ENCODE measurements at regions not wholly inside any gene's neighbourhood (a gene's known extent, or its start where the extent isn't known, plus 50 kb on each side); places are given as distances from the start of the nearest gene placed in this dataset.

DNA sequence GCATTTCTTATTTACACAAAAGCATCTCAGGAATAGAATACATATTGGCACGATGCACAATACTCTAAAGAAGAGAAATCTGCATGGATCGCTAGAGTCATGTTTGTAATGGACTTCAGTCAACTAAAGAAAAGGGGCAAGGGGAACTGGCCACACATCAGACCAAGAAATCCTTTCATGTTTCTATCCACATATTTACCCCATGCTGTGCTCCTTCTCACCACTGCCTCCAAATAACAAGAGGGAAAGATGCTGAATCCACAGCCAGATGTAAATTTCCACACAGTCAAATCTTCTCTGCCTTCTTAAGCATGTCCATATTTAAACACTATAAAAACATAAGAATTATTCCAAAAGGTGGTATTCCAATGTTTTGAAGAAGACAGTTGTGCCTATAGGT is 67.6 kb downstream of the COX18 start:
- DNase-seq: no peak

- no peak for DNase-seq
Measured at GRCh38 chr4:72997409-72997808, 72.1 kb downstream of the COX18 start.

GRCh38 chr4:72994670-72995069 is 74.8 kb downstream of the COX18 start:
- DNase-seq: no peak

- no peak for DNase-seq
Measured at GRCh38 chr4:72993876-72994275, 75.6 kb downstream of the COX18 start.

DNA sequence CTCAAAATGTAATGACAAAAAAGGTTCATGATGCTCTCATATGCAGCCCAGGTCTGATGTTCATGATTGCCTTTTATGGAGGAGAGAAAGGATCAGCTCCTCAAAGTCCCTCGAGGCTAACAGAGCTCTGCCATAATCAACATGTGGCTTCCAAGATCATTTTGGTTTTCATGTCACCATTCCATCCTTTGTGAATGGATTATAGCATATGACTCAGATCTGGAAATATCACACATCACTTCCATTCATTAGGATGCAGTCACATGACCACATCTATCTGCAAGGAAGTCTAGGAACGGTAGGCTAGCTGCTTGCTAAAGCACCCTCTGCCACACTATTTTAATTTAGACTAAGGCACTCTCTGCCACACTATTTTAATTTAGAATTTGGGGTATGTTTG is 77.6 kb downstream of the COX18 start:
- no peak for DNase-seq

- no peak for DNase-seq
Measured at GRCh38 chr4:72987741-72988729, 81.5 kb downstream of the COX18 start.

DNA sequence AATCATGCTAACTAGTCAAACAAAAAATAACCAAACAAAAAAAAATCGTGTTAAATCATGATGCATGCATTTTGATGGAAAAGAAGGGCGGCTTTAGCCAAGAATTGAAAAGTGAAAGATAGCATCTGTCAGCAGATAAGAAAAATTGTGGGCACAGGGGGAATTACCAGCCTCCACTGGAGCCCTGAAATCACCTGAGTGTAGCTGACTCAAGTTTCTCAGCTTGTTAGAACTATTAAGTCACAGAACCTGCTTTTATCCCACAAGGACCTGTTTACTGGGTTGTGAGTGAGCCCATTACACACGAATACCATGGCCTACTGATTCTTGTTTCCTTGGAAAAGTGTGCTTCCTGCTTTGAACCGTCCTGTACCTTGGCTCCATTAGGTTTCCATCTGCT is 85.2 kb downstream of the COX18 start:
- no peak for DNase-seq

GRCh38 chr4:72983709-72984108 is 85.8 kb downstream of the COX18 start:
- no peak for DNase-seq

DNA sequence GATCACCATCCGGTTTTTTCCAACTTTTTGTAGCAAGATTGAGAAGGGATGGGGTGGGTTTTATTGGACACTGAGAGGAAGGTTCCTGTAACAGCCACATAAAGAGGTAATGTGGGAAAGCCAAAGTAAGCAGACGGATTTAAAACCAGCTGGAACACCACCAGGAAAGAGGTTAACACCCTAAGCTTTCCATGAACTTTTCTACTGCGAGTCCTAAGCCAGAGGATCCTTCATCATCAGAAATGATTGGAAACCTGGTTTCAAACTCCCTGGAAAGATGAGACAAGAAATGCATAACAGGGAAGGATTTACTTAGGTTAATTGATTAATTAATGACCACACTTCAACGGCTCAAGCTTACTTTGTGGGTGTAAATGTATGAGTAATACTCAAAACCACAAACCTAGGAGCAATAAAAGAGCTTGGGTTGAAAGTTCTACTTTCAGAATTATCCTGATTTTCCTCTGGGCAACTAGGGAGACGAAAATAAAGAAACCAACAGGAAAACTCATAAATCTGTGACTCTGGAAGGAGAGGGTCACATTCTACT is 91.5 kb downstream of the COX18 start:
- no peak for DNase-seq

- no peak for DNase-seq
Measured at GRCh38 chr4:72975488-72975784, 94.1 kb downstream of the COX18 start.

GRCh38 chr4:72974694-72975487 is 94.6 kb downstream of the COX18 start:
- no peak for DNase-seq

- DNase-seq: no peak
Measured at GRCh38 chr4:72971572-72971971, 97.9 kb downstream of the COX18 start.

DNA sequence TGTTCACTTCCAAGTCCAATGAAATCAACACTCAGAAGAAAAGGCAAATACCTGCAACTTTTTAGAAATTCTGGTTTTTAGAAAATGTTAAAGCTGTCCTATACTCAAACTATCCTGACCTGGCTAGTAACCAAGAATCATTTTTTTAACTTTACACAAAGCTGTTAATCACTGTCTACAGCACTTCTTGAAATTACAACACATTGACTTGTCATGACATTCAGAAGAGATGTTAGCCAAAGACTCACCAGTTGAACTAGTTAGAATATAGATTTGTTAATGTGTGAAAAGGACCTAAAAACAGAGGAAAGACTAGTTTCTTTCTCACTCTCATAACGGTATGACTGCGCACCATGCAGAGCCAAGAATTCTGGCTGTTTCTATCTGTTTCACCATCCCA is 98.8 kb downstream of the COX18 start:
- DNase-seq: no peak

DNA sequence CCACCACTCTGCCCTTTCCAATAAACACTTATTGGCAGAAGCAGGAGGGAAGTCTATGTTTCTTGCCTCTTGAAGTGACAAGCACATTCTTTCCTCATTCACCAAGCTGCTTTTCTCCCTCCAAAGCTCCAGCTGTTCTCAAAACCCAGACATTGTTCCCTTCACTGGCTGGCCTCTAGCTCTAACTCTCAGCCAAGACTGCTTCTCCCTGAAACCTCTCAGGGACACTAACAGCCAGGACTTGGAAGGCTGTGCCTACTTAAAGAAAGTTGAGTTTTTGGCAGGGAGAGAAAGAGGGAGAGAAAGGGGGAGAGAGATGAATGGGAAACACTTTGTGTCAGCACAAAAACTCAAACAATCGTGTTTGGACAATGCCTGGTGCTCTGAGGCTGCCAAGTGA is 99.5 kb downstream of the COX18 start:
- DNase-seq: no peak

DNA sequence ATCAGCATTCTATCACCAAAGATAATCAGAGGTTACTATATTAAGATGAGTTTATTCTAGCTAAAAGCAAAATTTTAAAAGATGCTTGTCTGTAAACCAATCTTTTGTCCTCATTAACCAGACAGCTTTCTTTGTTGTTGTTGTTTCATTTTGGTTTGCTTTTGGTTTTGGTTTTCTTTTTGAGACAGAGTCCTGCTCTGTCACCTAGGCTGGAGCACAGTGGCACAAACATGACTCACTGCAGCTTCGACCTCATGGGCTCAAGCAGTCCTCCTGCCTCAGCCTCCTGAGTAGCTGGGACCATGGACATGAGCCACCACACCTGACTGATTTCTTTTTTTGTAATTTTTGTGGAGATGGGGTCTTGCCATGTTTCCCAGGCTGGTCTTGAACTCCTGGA is 102.9 kb downstream of the COX18 start:
- DNase-seq: no peak

DNA sequence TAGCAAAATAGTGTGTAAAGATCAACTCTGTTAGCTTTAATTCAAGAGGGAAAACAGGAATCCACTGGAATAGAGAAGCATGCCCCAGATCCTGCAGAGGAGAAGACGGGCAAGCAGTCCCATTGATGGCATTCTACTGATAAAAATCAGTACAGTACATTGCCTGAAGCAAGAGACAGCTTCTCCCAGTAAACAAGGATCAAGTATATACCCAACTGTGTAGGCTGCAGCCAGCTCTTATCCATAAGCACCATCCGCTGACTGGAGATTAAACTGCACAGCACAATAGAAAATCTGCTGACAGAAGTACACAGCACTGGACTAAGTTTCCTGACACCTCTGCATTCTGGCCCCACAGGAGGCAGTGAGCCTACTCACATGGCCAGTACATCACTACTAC is 110.1 kb downstream of the COX18 start:
- DNase-seq: no peak

GRCh38 chr4:72954811-72955210 is 114.7 kb downstream of the COX18 start:
- no peak for DNase-seq

DNA sequence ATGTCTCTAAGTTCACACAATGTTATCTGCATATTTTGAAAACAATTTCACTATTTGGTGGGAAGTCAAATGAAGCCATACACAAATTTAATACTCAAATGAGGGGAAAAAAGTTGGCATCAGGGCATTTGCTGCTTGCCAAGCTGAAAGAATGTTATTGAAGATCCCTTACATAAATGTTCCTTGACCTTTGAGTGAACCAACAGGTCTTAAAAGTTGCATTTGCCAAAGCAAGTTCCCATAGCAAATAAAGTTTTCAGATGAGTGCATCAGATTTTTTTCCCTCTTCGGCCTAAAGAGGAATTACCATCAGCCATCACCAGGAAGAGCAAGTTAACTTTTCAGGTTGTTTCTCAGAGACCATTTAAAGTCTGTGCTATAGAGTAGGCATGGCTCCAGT is 115.9 kb downstream of the COX18 start:
- DNase-seq: no peak

DNA sequence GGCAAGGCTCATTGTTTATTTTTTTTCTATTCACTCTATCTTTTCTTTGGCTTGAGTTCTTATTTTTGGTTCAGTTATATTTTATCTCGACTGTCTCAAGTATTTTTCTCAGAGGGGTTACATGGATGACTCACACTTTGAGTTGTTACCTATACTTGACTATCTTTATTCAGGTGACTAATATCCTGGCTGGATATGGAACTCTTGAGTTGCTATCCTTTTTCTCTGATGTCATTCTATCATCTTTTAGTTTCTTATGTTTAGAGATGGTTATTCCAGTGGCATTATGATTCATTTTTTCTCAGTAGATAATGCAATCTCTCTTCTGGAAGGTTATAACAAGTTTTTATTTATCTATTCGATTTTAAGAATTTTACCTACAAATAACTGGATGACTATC is 117.9 kb downstream of the COX18 start:
- no peak for DNase-seq

GRCh38 chr4:72951147-72951546 is 118.4 kb downstream of the COX18 start:
- no peak for DNase-seq

GRCh38 chr4:72948080-72948479 is 121.4 kb downstream of the COX18 start:
- DNase-seq: no peak

DNA sequence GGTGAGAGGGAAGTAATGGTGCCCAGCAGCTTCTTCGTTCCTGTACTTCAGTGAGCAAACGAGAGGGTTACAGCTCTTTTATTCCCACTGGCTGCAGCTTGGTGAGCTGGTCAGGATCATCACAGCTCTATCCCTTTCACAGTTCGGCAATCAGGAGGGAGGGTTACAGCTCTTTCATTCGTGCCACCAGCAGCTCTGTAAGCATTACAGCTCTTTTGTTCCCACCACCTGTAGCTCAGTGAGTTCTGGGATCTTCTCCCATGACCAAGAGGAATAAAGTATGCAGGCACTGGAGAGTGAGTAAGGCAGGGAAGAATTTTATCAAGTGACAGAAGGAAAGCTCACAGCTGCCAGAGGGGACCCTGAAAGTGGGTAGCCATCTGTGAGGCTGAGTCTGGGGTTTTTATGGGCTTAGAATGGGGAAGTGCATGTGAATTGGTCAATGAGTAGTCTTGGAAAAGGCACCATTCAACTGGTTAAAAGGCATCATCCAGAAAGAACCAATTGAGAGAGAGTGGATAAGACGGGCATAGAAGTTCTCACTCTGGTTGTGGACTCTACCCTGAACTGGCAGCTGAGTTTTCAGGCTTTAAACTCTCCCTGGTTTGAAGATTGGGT is 123.7 kb downstream of the COX18 start:
- no peak for DNase-seq

DNA sequence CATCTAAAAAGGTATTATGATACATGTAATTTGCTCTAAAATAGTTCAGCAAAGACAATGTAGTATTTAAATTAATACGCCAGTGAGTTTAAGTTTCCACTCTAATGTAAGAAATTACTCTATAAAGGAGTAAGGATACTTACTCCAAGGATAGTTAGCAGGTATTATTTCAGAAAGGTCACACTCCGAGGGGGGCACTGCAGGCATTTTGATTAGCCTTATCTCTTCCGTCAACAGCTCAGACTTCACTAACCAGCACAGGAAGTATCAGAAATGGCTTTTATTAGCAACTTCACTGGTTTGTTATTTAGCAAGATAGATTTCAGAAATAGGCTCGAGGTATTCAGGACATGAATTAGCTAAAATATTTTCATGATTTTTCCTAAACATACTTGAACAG is 127.0 kb downstream of the COX18 start:
- DNase-seq: no peak

GRCh38 chr4:72938516-72938915 is 131.0 kb downstream of the COX18 start:
- DNase-seq: peak; percentile 17

Measured in NCI-H524 treated with DMSO at 0.1 percent for 48 hours (cell line).